ENCODE measurements at regions not wholly inside any gene's neighbourhood (a gene's known extent, or its start where the extent isn't known, plus 50 kb on each side); places are given as distances from the start of the nearest gene placed in this dataset.

GRCh38 chr5:20276959-20277263, 288.9 kb upstream of the CDH18 start:
- H2AFZ ChIP-seq (ENCODE audit: low read depth), result no peak overlapping the region
- TF ChIP-seq, protein P1, sequence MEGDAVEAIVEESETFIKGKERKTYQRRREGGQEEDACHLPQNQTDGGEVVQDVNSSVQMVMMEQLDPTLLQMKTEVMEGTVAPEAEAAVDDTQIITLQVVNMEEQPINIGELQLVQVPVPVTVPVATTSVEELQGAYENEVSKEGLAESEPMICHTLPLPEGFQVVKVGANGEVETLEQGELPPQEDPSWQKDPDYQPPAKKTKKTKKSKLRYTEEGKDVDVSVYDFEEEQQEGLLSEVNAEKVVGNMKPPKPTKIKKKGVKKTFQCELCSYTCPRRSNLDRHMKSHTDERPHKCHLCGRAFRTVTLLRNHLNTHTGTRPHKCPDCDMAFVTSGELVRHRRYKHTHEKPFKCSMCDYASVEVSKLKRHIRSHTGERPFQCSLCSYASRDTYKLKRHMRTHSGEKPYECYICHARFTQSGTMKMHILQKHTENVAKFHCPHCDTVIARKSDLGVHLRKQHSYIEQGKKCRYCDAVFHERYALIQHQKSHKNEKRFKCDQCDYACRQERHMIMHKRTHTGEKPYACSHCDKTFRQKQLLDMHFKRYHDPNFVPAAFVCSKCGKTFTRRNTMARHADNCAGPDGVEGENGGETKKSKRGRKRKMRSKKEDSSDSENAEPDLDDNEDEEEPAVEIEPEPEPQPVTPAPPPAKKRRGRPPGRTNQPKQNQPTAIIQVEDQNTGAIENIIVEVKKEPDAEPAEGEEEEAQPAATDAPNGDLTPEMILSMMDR (conservative IDR thresholded peaks at IDR 0.05; ENCODE audit: low read depth, low read length), result no peak

DNA sequence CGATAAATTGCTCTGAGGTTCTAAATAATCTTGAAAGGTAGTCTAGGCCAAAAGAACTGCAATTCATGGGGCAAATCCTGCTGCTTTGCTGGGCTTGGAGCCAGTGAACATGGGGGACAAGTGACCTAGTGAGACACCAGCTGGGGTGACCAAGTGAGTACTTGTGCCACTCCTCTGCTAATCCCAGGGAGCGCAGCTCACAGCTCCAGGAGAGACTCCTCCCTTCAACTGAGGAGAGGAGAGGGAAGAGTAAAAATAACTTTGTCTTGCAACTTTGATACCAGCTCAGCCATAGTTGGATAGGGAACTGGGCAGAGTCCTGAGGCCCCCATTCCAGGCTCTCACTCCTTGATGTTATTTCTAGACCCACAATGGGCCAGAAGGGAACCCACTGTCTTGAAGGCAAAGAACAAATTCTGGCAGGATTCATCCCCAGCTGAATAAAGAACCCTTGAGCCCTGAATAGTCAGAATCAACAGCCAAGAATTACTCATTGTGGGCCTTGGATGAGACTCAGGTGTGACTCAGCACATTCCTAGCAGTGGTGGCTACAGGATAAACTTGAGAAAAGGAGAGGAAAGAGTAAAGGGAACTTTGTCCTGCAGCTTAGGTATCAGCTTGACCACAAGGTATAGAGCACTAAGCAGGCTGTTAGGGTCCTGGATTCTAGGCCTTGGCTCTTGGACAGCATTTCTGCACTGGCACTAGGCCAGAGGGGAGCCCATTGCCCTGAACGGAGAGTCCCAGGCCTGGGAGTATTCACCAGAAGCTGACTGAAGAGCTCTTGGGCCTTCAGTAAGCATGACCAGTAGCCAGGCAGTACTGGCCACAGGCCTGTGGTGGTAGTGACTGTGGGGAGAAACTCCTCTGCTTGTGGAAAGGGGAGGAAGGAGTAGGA, 288.3 kb upstream of the CDH18 start:
- Histone ChIP-seq H3K36me3 (ENCODE audit: insufficient read depth) (no peaks in the 10 kb centered on the region), H4K20me1 (ENCODE audit: insufficient read depth) (no peaks in the 10 kb centered on the region), H3K4me3 (IDR thresholded peaks at IDR 0.05; ENCODE audit: insufficient read depth, low read depth, low read length) (no peak overlapping the region), H3K9ac (no peak overlapping the region), H3K4me1 (ENCODE audit: low read depth, poor library complexity, severe bottlenecking) (no peaks in the 10 kb centered on the region), H2AFZ (ENCODE audit: low read depth) (no peak overlapping the region), H3K79me2 (ENCODE audit: insufficient read depth, low read depth) (no peaks in the 10 kb centered on the region), H3K4me2 (no peak overlapping the region), H3K27ac (no peak overlapping the region), H3K27me3 (ENCODE audit: insufficient read depth, low read depth) (no peaks in the 10 kb centered on the region)
- TF ChIP-seq, protein P1 (conservative IDR thresholded peaks at IDR 0.05; ENCODE audit: low read depth, low read length), result no peak

More at GRCh38 chr5:20276959-20277263, 288.9 kb upstream of the CDH18 start:
- Histone ChIP-seq H3K4me2 (no peak overlapping the region), H3K4me3 (IDR thresholded peaks at IDR 0.05; ENCODE audit: insufficient read depth, low read depth, low read length) (no peak overlapping the region), H3K4me1 (ENCODE audit: low read depth, poor library complexity, severe bottlenecking) (no peaks in the 10 kb centered on the region), H3K36me3 (ENCODE audit: insufficient read depth) (no peaks in the 10 kb centered on the region), H3K27me3 (ENCODE audit: insufficient read depth, low read depth) (no peaks in the 10 kb centered on the region), H3K9ac (no peak overlapping the region), H3K79me2 (ENCODE audit: insufficient read depth, low read depth) (no peaks in the 10 kb centered on the region), H3K27ac (no peak overlapping the region), H4K20me1 (ENCODE audit: insufficient read depth) (no peaks in the 10 kb centered on the region)

DNA sequence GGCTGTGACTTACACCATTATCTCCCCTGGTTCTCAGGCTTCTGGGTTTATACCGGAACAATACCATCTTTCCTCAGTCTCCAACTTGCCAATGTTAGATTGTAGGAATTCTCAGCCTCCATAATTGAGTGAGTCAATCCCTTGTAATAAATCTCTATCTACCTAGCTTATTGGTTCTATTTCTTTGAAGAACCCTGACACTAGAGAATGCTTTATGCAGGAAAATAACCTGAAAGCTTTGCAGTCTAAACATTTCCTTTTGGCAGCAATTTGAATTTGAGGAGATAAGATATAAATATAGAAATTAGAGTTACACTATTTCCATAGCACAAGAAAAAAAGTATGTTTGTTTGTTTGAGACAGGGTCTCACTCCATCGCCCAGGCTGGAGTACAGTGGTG, 278.1 kb upstream of the CDH18 start:
- Histone ChIP-seq H3K36me3 (ENCODE audit: insufficient read depth) (no peaks in the 10 kb centered on the region), H3K4me2 (no peak overlapping the region), H3K79me2 (ENCODE audit: insufficient read depth, low read depth) (no peaks in the 10 kb centered on the region), H3K27me3 (ENCODE audit: insufficient read depth, low read depth) (no peaks in the 10 kb centered on the region), H4K20me1 (ENCODE audit: insufficient read depth) (no peaks in the 10 kb centered on the region), H3K27ac (no peak overlapping the region), H3K4me3 (IDR thresholded peaks at IDR 0.05; ENCODE audit: insufficient read depth, low read depth, low read length) (no peak overlapping the region), H3K9ac (no peak overlapping the region), H3K4me1 (ENCODE audit: low read depth, poor library complexity, severe bottlenecking) (no peaks in the 10 kb centered on the region), H2AFZ (ENCODE audit: low read depth) (no peak overlapping the region)
- TF ChIP-seq, protein P1 (conservative IDR thresholded peaks at IDR 0.05; ENCODE audit: low read depth, low read length), result no peak

- H3K4me3 ChIP-seq (IDR thresholded peaks at IDR 0.05; ENCODE audit: insufficient read depth, low read depth, low read length), result no peak overlapping the region
- TF ChIP-seq, protein P1 (conservative IDR thresholded peaks at IDR 0.05; ENCODE audit: low read depth, low read length), result no peak
- no peaks in the 10 kb centered on the region for H3K27me3 ChIP-seq (ENCODE audit: insufficient read depth, low read depth)
- no peak overlapping the region for H2AFZ ChIP-seq (ENCODE audit: low read depth)
- no peak overlapping the region for H3K9ac ChIP-seq
- no peaks in the 10 kb centered on the region for H3K4me1 ChIP-seq (ENCODE audit: low read depth, poor library complexity, severe bottlenecking)
- H3K27ac ChIP-seq, result no peak overlapping the region
- H3K36me3 ChIP-seq (ENCODE audit: insufficient read depth), result no peaks in the 10 kb centered on the region
- H3K4me2 ChIP-seq, result no peak overlapping the region
- no peaks in the 10 kb centered on the region for H3K79me2 ChIP-seq (ENCODE audit: insufficient read depth, low read depth)
- no peaks in the 10 kb centered on the region for H4K20me1 ChIP-seq (ENCODE audit: insufficient read depth)
These were observed 274.9 kb upstream of the CDH18 start for GRCh38 chr5:20262896-20263295.

Data from KMS-11 (cell line).